ENCODE measurements at regions not wholly inside any gene's neighbourhood (a gene's known extent, or its start where the extent isn't known, plus 50 kb on each side); places are given as distances from the start of the nearest gene placed in this dataset.
A peak's percentile ranks its signal among the peaks of the same experiment; 100 is the strongest.

GRCh38 chr5:10140195-10140973 lies 109.3 kb downstream of the ATPSCKMT start:
- Histone ChIP-seq H3K79me2 (ENCODE audit: low read depth) (no peaks in the 10 kb centered on the region), H3K9me3 (ENCODE audit: low read depth) (no peaks in the 10 kb centered on the region), H3K4me1 (no peaks in the 10 kb centered on the region), H3K36me3 (no peaks in the 10 kb centered on the region), H3K4me3 (no peak overlapping the region), H2AFZ (replicated peaks) (no peak overlapping the region), H3K9ac (no peak overlapping the region), H3K4me2 (no peak overlapping the region), H4K20me1 (ENCODE audit: low read depth) (no peaks in the 10 kb centered on the region), H3F3A (ENCODE audit: low read depth) (no peaks in the 10 kb centered on the region), H3K27ac (no peak overlapping the region), H3K27me3 (no peaks in the 10 kb centered on the region)
- no peak for TF ChIP-seq EZH2 (IDR thresholded peaks at IDR 0.05)
- peak; percentile 56 for TF ChIP-seq CTCF (IDR thresholded peaks at IDR 0.05)
- TF ChIP-seq EZH2phosphoT487 (IDR thresholded peaks at IDR 0.05), result no peak
- Mint-ChIP-seq H3K27me3 (ENCODE audit: insufficient read depth, low read depth) (no peaks in the 10 kb centered on the region), H3K9me3 (no peaks in the 10 kb centered on the region), H3K36me3 (peaks cover 2% of the 10 kb centered on the region), H3K4me3 (no peak overlapping the region), H3K27ac (no peak overlapping the region), H3K4me1 (peaks cover 4% of the 10 kb centered on the region)
- peak; percentile 58 for DNase-seq (ENCODE audit: low spot score)

GRCh38 chr5:10138395-10139057 lies 111.2 kb downstream of the ATPSCKMT start:
- TF ChIP-seq CTCF (IDR thresholded peaks at IDR 0.05), result no peak
- TF ChIP-seq EZH2 (IDR thresholded peaks at IDR 0.05), result no peak
- TF ChIP-seq EZH2phosphoT487 (IDR thresholded peaks at IDR 0.05), result no peak
- Mint-ChIP-seq H3K27me3 (ENCODE audit: insufficient read depth, low read depth) (no peaks in the 10 kb centered on the region), H3K36me3 (peaks cover 2% of the 10 kb centered on the region), H3K4me1 (peaks cover 4% of the 10 kb centered on the region), H3K4me3 (no peak overlapping the region), H3K9me3 (no peaks in the 10 kb centered on the region), H3K27ac (no peak overlapping the region)
- no peak overlapping the region for H3K4me2 ChIP-seq
- no peaks in the 10 kb centered on the region for H3K27me3 ChIP-seq
- no peaks in the 10 kb centered on the region for H4K20me1 ChIP-seq (ENCODE audit: low read depth)
- DNase-seq (ENCODE audit: low spot score), result no peak
- no peaks in the 10 kb centered on the region for H3F3A ChIP-seq (ENCODE audit: low read depth)
- no peaks in the 10 kb centered on the region for H3K79me2 ChIP-seq (ENCODE audit: low read depth)
- H2AFZ ChIP-seq (replicated peaks), result no peak overlapping the region
- H3K9me3 ChIP-seq (ENCODE audit: low read depth), result no peaks in the 10 kb centered on the region
- H3K4me3 ChIP-seq, result no peak overlapping the region
- H3K4me1 ChIP-seq, result no peaks in the 10 kb centered on the region
- no peak overlapping the region for H3K9ac ChIP-seq
- H3K36me3 ChIP-seq, result no peaks in the 10 kb centered on the region
- H3K27ac ChIP-seq, result no peak overlapping the region

GRCh38 chr5:10133830-10134229 lies 115.9 kb downstream of the ATPSCKMT start:
- Histone ChIP-seq H3K79me2 (ENCODE audit: low read depth) (no peaks in the 10 kb centered on the region), H3K36me3 (no peaks in the 10 kb centered on the region), H3K9ac (no peak overlapping the region), H4K20me1 (ENCODE audit: low read depth) (no peaks in the 10 kb centered on the region), H3K9me3 (ENCODE audit: low read depth) (no peaks in the 10 kb centered on the region), H3K27ac (no peak overlapping the region), H3F3A (ENCODE audit: low read depth) (no peaks in the 10 kb centered on the region), H3K27me3 (no peaks in the 10 kb centered on the region), H3K4me2 (no peak overlapping the region), H3K4me3 (no peak overlapping the region), H3K4me1 (no peaks in the 10 kb centered on the region), H2AFZ (replicated peaks) (no peak overlapping the region)
- Mint-ChIP-seq H3K27me3 (ENCODE audit: insufficient read depth, low read depth) (peaks cover 2% of the 10 kb centered on the region), H3K9me3 (no peaks in the 10 kb centered on the region), H3K27ac (no peak overlapping the region), H3K4me1 (peaks cover 6% of the 10 kb centered on the region), H3K36me3 (peaks cover 2% of the 10 kb centered on the region), H3K4me3 (no peak overlapping the region)
- no peak for DNase-seq (ENCODE audit: low spot score)
- no peak for TF ChIP-seq EZH2 (IDR thresholded peaks at IDR 0.05)
- TF ChIP-seq EZH2phosphoT487 (IDR thresholded peaks at IDR 0.05), result no peak
- TF ChIP-seq CTCF (IDR thresholded peaks at IDR 0.05), result no peak

Data from neural progenitor cell (in vitro differentiated cells).